Fibroblast of mammary gland (primary cell): ENCODE measurements at regions not wholly inside any gene's neighbourhood (a gene's known extent, or its start where the extent isn't known, plus 50 kb on each side); places are given as distances from the start of the nearest gene placed in this dataset.

ENCODE experiments used
- DNase-seq: peaks from one replicate; pipeline ENCODE4 v3.0.0-alpha.2; 2010; ENCODE audit warnings: low read depth
- H3K4me3 ChIP-seq: 2 replicates; pipeline ENCODE4 v1.5.1; 2011; ENCODE audit warnings: low read depth, mild to moderate bottlenecking, low read length, moderate library complexity; ENCODE audit not compliant: control insufficient read depth
- TF ChIP-seq, protein P1 (sequence below): conservative IDR thresholded peaks from 2 replicates; pipeline ENCODE4 v1.5.1; 2011; ENCODE audit warnings: low read depth, low read length, inconsistent platforms; ENCODE audit not compliant: control insufficient read depth, insufficient read depth

DNA sequence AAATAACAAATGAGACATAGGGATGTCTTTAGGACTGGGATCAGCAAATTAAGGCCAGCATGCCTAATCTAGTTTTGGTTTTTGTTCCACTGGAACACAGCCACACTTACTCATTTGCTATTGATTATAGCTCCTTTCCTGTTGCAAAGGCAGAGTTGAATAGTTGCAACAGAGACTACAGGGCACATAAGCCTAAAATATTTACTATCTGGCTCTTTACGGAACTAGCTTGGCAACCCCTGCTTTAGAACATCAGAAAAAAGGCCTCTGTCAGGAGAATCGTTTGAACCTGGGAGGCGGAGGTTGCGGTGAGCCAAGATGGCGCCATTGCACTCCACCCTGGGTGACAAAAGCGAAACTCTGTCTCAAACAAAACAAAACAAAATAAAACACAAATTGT is 384.8 kb downstream of the ELAVL2 start:
- H3K4me3 ChIP-seq = no peak overlapping the region
- no peak for DNase-seq
- TF ChIP-seq, protein P1, sequence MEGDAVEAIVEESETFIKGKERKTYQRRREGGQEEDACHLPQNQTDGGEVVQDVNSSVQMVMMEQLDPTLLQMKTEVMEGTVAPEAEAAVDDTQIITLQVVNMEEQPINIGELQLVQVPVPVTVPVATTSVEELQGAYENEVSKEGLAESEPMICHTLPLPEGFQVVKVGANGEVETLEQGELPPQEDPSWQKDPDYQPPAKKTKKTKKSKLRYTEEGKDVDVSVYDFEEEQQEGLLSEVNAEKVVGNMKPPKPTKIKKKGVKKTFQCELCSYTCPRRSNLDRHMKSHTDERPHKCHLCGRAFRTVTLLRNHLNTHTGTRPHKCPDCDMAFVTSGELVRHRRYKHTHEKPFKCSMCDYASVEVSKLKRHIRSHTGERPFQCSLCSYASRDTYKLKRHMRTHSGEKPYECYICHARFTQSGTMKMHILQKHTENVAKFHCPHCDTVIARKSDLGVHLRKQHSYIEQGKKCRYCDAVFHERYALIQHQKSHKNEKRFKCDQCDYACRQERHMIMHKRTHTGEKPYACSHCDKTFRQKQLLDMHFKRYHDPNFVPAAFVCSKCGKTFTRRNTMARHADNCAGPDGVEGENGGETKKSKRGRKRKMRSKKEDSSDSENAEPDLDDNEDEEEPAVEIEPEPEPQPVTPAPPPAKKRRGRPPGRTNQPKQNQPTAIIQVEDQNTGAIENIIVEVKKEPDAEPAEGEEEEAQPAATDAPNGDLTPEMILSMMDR = no peak

GRCh38 chr9:23444658-23445057 is 381.4 kb downstream of the ELAVL2 start:
- TF ChIP-seq, protein P1 = no peak
- no peak for DNase-seq
- no peak overlapping the region for H3K4me3 ChIP-seq

DNA sequence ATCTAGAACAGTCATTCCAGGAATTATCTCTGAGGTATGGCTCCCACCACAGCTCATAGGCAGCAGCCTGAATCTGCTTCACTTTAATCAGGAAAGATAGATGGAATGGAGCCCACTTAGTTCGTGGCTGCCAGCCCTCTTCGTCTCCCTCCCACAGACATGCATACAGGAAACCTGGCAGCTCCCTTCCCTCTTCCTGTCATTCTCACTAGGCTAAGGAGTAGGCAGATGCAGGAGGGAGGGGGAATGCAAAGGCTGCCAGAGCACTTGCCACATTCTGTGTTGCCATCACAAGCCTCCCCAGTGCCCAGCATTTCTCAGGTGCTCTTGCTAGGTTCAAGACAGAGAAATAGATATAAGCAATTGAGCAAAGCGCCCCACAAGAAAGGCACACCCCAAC is 378.9 kb downstream of the ELAVL2 start:
- no peak overlapping the region for H3K4me3 ChIP-seq
- DNase-seq = no peak
- TF ChIP-seq, protein P1 = no peak

GRCh38 chr9:23447944-23448343 is 378.1 kb downstream of the ELAVL2 start:
- no peak for DNase-seq
- TF ChIP-seq, protein P1 = no peak
- no peak overlapping the region for H3K4me3 ChIP-seq

DNA sequence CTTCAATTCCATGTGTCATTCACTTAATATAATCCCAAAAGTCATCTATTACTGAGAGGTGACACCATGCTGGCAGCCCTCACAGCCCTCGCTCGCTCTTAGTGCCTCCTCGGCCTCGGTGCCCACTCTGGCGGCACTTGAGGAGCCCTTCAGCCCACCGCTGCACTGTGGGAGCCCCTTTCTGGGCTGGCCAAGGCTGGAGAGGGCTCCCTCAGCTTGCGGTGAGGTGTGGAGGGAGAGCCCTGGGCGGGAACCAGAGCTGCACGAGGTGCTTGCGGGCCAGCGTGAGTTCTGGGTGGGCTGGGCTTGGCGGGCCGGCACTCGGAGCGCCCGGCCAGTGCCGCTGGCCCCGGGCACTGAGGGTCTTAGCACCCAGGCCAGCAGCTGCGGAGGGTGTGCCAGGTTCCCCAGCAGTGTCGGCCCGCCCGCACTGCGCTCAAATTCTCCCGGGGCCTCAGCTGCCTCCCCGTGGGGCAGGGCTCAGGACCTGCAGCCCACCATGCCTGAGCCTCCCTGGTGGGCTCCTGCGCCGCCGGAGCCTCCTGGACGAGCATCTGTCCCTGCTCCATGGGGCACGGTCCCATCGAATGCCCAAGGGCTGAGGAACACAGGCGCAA is 374.1 kb downstream of the ELAVL2 start:
- no peak overlapping the region for H3K4me3 ChIP-seq
- DNase-seq = no peak
- TF ChIP-seq, protein P1 = no peak

DNA sequence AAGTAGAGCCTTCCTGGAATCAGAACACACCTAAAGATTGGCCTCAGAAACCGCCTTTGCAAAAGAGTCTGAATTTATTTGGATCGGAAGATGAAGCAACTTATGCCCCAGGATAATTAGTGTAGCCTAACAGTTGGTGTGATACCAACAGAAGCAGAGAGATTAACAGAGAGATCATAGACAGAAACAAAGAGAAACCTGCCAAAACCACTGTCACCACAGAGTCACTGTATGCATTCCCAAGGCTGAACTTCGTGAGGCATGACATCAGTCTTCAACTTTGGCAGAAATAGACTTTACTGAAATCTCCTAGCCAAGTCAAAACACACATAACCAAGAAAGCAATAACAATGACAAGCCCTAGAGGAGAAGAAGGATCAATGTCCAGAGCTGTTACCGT is 361.8 kb downstream of the ELAVL2 start:
- TF ChIP-seq, protein P1 = no peak
- no peak overlapping the region for H3K4me3 ChIP-seq
- no peak for DNase-seq

GRCh38 chr9:23467276-23467675 is 358.8 kb downstream of the ELAVL2 start:
- DNase-seq = no peak
- TF ChIP-seq, protein P1 = no peak
- no peak overlapping the region for H3K4me3 ChIP-seq
